DND-41 (cell line): ENCODE measurements at regions not wholly inside any gene's neighbourhood (a gene's known extent, or its start where the extent isn't known, plus 50 kb on each side); places are given as distances from the start of the nearest gene placed in this dataset.

Experiments
- ATAC-seq: fragments of 200-7000 bp; cut with Tn5 transposase; 3 replicates; pipeline ENCODE4 v1.9.1; 2021; ENCODE audit warnings: low read depth; ENCODE audit not compliant: insufficient read depth
- DNase-seq: peaks from one replicate; pipeline ENCODE4 v3.0.0-alpha.2; 2020
- H2AFZ ChIP-seq: 2 replicates; pipeline ENCODE4 v1.6.0; 2012; ENCODE audit warnings: low read depth, low read length
- H3K27ac ChIP-seq: 2 replicates; pipeline ENCODE4 v1.5.1; 2012; ENCODE audit warnings: low read length, inconsistent platforms
- H3K27me3 ChIP-seq: fragments of 200-600 bp; sonication (generic); 2 replicates; pipeline ENCODE4 v1.6.0; 2012; ENCODE audit warnings: low read length, mild to moderate bottlenecking, inconsistent platforms; ENCODE audit not compliant: insufficient read depth, poor library complexity
- H3K36me3 ChIP-seq: 2 replicates; pipeline ENCODE4 v1.5.1; 2012; ENCODE audit warnings: low read length, inconsistent platforms; ENCODE audit not compliant: insufficient read depth
- H3K4me1 ChIP-seq: 2 replicates; pipeline ENCODE4 v1.5.1; 2012; ENCODE audit warnings: mild to moderate bottlenecking, low read length; ENCODE audit not compliant: insufficient read depth
- H3K4me2 ChIP-seq: 2 replicates; pipeline ENCODE4 v1.6.0; 2012; ENCODE audit warnings: mild to moderate bottlenecking, moderate library complexity, low read length, inconsistent platforms; ENCODE audit not compliant: insufficient read depth
- H3K4me3 ChIP-seq, 2 experiments: fragments of 200-600 bp in 1 of 2; shearing (Covaris generic) in 1 of 2; 2 replicates each; pipeline ENCODE4 v1.5.1; 2012 to 2016; ENCODE audit warnings: inconsistent platforms in 2 of 2, low read length in 2 of 2, mild to moderate bottlenecking in 2 of 2, low read depth in 1 of 2, moderate library complexity in 1 of 2
- H3K79me2 ChIP-seq: 2 replicates; pipeline ENCODE4 v1.6.0; 2012; ENCODE audit warnings: low read length, inconsistent platforms; ENCODE audit not compliant: insufficient read depth
- H3K9ac ChIP-seq: 2 replicates; pipeline ENCODE4 v1.6.0; 2012; ENCODE audit warnings: low read depth, mild to moderate bottlenecking, inconsistent platforms, low read length, moderate library complexity
- H3K9me3 ChIP-seq: 2 replicates; pipeline ENCODE4 v1.5.1; 2012; ENCODE audit warnings: low read length, moderate library complexity, mild to moderate bottlenecking, inconsistent platforms; ENCODE audit not compliant: insufficient read depth, severe bottlenecking
- H4K20me1 ChIP-seq: 2 replicates; pipeline ENCODE4 v1.6.0; 2012; ENCODE audit warnings: low read length; ENCODE audit not compliant: insufficient read depth
- CTCF ChIP-seq: IDR thresholded peaks from 2 replicates; pipeline ENCODE4 v1.5.1; 2012; ENCODE audit warnings: borderline replicate concordance, low read length, moderate library complexity, mild to moderate bottlenecking; ENCODE audit not compliant: poor library complexity, severe bottlenecking; ENCODE audit errors: extremely low read depth
- EZH2 ChIP-seq: IDR thresholded peaks from 3 replicates; pipeline ENCODE4 v1.6.1; 2012; ENCODE audit warnings: borderline replicate concordance, low read depth, mild to moderate bottlenecking, moderate library complexity, low read length, inconsistent platforms; ENCODE audit not compliant: severe bottlenecking

- Histone ChIP-seq H3K9ac (no peak overlapping the region), H3K27ac (no peak overlapping the region), H3K27me3 (no peaks in the 10 kb centered on the region), H3K36me3 (no peaks in the 10 kb centered on the region), H3K4me3 (no peak overlapping the region), H3K4me1 (no peaks in the 10 kb centered on the region), H4K20me1 (no peaks in the 10 kb centered on the region), H2AFZ (no peak overlapping the region), H3K9me3 (no peaks in the 10 kb centered on the region), H3K4me2 (no peak overlapping the region), H3K79me2 (no peaks in the 10 kb centered on the region)
- DNase-seq (no peak), ATAC-seq (no peak)
- no peak for TF ChIP-seq CTCF
- TF ChIP-seq EZH2 = no peak
Measured at GRCh38 chr10:8431511-8431910, 377.0 kb downstream of the GATA3 start.

- Histone ChIP-seq H3K79me2 (no peaks in the 10 kb centered on the region), H4K20me1 (no peaks in the 10 kb centered on the region), H3K27me3 (no peaks in the 10 kb centered on the region), H3K27ac (no peak overlapping the region), H3K36me3 (no peaks in the 10 kb centered on the region), H3K9ac (no peak overlapping the region), H3K9me3 (no peaks in the 10 kb centered on the region), H3K4me3 (no peak overlapping the region), H2AFZ (no peak overlapping the region; the same call in 1 of the 2 replicates), H3K4me1 (peaks cover 23% of the 10 kb centered on the region), H3K4me2 (no peak overlapping the region)
- DNase-seq = no peak
- no peak for ATAC-seq
- TF ChIP-seq EZH2 (no peak), CTCF (no peak)
Measured at GRCh38 chr10:8435186-8436055, 380.9 kb downstream of the GATA3 start.

- Histone ChIP-seq H3K9ac (no peak overlapping the region), H3K4me2 (no peak overlapping the region), H3K36me3 (no peaks in the 10 kb centered on the region), H4K20me1 (no peaks in the 10 kb centered on the region), H2AFZ (no peak overlapping the region), H3K4me3 (no peak overlapping the region), H3K4me1 (peaks cover 23% of the 10 kb centered on the region), H3K79me2 (no peaks in the 10 kb centered on the region), H3K27me3 (no peaks in the 10 kb centered on the region), H3K27ac (peak overlapping the region; percentile 54), H3K9me3 (no peaks in the 10 kb centered on the region)
- ATAC-seq = no peak
- TF ChIP-seq CTCF (no peak), EZH2 (no peak)
- DNase-seq = no peak
Measured at GRCh38 chr10:8437896-8438295, 383.4 kb downstream of the GATA3 start.
